ENCODE measurements at regions not wholly inside any gene's neighbourhood (a gene's known extent, or its start where the extent isn't known, plus 50 kb on each side); places are given as distances from the start of the nearest gene placed in this dataset.
"Not testable (repeated sequence)": the region's sequence is repeated elsewhere in the genome, so short reads cannot be mapped to it uniquely, and the experiment has no call there.

DNA sequence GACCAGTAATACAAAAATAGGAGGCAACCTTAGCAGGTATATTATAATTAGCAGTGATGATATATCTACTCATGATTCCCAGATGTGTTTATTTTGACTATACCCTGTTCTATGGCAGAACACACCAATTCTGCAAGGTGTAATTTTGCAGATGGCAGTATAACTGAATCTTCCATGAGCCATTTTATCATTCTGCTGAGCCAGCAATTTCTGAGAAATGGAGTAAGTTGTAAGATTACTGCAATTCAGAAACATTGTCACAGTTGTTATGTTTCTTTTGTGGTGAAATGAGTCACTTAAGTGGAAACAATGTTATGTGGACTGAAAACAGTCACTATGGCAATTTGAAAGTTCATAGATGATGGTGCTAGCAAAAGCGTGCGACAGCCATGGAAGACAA lies 63.7 kb upstream of the RIMS1 start:
- TF ChIP-seq SNAI2 (CRISPR knock-in tag; IDR thresholded peaks at IDR 0.05) (no peak), ZNF70 (CRISPR knock-in tag; IDR thresholded peaks at IDR 0.05) (no peak), PPARA (CRISPR knock-in tag; IDR thresholded peaks at IDR 0.05; ENCODE audit: borderline replicate concordance) (no peak), OSR1 (CRISPR knock-in tag; IDR thresholded peaks at IDR 0.05) (no peak), CSDC2 (CRISPR knock-in tag; IDR thresholded peaks at IDR 0.05) (no peak), ZC3H10 (CRISPR knock-in tag; IDR thresholded peaks at IDR 0.05) (no peak), RARB (CRISPR knock-in tag; IDR thresholded peaks at IDR 0.05) (no peak), ZFP30 (CRISPR knock-in tag; IDR thresholded peaks at IDR 0.05) (no peak), TOX (CRISPR knock-in tag; IDR thresholded peaks at IDR 0.05; ENCODE audit: borderline replicate concordance) (no peak), GLIS3 (CRISPR knock-in tag; IDR thresholded peaks at IDR 0.05) (no peak)
- TF ChIP-seq, protein P1, sequence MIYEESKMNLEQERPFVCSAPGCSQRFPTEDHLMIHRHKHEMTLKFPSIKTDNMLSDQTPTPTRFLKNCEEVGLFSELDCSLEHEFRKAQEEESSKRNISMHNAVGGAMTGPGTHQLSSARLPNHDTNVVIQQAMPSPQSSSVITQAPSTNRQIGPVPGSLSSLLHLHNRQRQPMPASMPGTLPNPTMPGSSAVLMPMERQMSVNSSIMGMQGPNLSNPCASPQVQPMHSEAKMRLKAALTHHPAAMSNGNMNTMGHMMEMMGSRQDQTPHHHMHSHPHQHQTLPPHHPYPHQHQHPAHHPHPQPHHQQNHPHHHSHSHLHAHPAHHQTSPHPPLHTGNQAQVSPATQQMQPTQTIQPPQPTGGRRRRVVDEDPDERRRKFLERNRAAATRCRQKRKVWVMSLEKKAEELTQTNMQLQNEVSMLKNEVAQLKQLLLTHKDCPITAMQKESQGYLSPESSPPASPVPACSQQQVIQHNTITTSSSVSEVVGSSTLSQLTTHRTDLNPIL (CRISPR knock-in tag; IDR thresholded peaks at IDR 0.05; ENCODE audit: low read depth): no peak
- TF ChIP-seq, protein P2, sequence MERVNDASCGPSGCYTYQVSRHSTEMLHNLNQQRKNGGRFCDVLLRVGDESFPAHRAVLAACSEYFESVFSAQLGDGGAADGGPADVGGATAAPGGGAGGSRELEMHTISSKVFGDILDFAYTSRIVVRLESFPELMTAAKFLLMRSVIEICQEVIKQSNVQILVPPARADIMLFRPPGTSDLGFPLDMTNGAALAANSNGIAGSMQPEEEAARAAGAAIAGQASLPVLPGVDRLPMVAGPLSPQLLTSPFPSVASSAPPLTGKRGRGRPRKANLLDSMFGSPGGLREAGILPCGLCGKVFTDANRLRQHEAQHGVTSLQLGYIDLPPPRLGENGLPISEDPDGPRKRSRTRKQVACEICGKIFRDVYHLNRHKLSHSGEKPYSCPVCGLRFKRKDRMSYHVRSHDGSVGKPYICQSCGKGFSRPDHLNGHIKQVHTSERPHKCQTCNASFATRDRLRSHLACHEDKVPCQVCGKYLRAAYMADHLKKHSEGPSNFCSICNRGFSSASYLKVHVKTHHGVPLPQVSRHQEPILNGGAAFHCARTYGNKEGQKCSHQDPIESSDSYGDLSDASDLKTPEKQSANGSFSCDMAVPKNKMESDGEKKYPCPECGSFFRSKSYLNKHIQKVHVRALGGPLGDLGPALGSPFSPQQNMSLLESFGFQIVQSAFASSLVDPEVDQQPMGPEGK (CRISPR knock-in tag; IDR thresholded peaks at IDR 0.05; ENCODE audit: borderline replicate concordance): no peak
- TF ChIP-seq, protein P3, sequence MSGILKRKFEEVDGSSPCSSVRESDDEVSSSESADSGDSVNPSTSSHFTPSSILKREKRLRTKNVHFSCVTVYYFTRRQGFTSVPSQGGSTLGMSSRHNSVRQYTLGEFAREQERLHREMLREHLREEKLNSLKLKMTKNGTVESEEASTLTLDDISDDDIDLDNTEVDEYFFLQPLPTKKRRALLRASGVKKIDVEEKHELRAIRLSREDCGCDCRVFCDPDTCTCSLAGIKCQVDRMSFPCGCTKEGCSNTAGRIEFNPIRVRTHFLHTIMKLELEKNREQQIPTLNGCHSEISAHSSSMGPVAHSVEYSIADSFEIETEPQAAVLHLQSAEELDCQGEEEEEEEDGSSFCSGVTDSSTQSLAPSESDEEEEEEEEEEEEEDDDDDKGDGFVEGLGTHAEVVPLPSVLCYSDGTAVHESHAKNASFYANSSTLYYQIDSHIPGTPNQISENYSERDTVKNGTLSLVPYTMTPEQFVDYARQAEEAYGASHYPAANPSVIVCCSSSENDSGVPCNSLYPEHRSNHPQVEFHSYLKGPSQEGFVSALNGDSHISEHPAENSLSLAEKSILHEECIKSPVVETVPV (CRISPR knock-in tag; IDR thresholded peaks at IDR 0.05): no peak
- ATAC-seq: no peak

DNA sequence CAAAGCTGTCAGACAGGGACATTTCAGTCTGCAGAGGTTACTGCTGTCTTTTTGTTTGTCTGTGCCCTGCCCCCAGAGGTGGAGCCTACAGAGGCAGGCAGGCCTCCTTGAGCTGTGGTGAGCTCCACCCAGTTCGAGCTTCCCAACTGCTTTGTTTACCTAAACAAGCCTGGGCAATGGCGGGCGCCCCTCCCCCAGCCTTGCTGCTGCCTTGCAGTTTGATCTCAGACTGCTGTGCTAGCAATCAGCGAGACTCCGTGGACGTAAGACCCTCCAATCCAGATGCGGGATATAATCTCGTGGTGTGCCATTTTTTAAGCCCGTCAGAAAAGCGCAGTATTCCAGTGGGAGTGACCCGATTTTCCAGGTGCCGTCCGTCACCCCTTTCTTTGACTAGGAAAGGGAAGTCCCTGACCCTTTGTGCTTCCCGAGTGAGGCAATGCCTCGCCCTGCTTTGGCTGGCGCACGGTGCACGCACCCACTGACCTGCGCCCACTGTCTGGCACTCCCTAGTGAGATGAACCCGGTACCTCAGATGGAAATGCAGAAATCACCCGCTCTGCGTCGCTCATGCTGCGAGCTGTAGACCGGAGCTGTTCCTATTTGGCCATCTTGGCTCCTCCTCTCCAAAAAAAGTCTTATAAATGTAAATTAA lies 54.1 kb upstream of the RIMS1 start:
- not testable (repeated sequence) for ATAC-seq

Data from SK-N-SH treated with all-trans-retinoic acid at 6 μM for 48 hours (cell line).